ENCODE measurements at regions not wholly inside any gene's neighbourhood (a gene's known extent, or its start where the extent isn't known, plus 50 kb on each side); places are given as distances from the start of the nearest gene placed in this dataset.

- TF ChIP-seq EZH2 (IDR thresholded peaks at IDR 0.05; ENCODE audit: low read depth) = no peak
- TF ChIP-seq, protein P1, sequence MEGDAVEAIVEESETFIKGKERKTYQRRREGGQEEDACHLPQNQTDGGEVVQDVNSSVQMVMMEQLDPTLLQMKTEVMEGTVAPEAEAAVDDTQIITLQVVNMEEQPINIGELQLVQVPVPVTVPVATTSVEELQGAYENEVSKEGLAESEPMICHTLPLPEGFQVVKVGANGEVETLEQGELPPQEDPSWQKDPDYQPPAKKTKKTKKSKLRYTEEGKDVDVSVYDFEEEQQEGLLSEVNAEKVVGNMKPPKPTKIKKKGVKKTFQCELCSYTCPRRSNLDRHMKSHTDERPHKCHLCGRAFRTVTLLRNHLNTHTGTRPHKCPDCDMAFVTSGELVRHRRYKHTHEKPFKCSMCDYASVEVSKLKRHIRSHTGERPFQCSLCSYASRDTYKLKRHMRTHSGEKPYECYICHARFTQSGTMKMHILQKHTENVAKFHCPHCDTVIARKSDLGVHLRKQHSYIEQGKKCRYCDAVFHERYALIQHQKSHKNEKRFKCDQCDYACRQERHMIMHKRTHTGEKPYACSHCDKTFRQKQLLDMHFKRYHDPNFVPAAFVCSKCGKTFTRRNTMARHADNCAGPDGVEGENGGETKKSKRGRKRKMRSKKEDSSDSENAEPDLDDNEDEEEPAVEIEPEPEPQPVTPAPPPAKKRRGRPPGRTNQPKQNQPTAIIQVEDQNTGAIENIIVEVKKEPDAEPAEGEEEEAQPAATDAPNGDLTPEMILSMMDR (conservative IDR thresholded peaks at IDR 0.05) = no peak
These were observed 896.8 kb downstream of the PCDH17 start for GRCh38 chr13:58528351-58528750.
